Stimulated activated CD4-positive, alpha-beta T cell treated with anti-CD3 and anti-CD28 coated beads, Interleukin-1b, Interleukin-23, amount 100 ng/mL, for 4 hours (primary cell): ENCODE measurements at regions not wholly inside any gene's neighbourhood (a gene's known extent, or its start where the extent isn't known, plus 50 kb on each side); places are given as distances from the start of the nearest gene placed in this dataset.
"Not testable (repeated sequence)": the region's sequence is repeated elsewhere in the genome, so short reads cannot be mapped to it uniquely, and the experiment has no call there.

ENCODE experiments used
- DNase-seq, 2 donors: peaks; one replicate each; pipeline ENCODE4 v3.0.0-alpha.2; 2020; ENCODE audit warnings: low read depth in 2 of 2

- no peak for DNase-seq
Measured at GRCh38 chr1:234763910-234764309, 153.9 kb upstream of the IRF2BP2 start.

GRCh38 chr1:234763367-234763766 lies 153.4 kb upstream of the IRF2BP2 start:
- DNase-seq, result no peak

- DNase-seq, result not testable (repeated sequence)
Measured at GRCh38 chr1:234762127-234762526, 152.1 kb upstream of the IRF2BP2 start.

- no peak for DNase-seq
Measured at GRCh38 chr1:234760303-234760723, 150.3 kb upstream of the IRF2BP2 start.

- DNase-seq, result no peak
Measured at GRCh38 chr1:234759888-234760287, 149.9 kb upstream of the IRF2BP2 start.

- DNase-seq, result peak in 1 of 2 donors; percentile 16
Measured at GRCh38 chr1:234758851-234759250, 148.9 kb upstream of the IRF2BP2 start.

GRCh38 chr1:234756857-234757256 lies 146.9 kb upstream of the IRF2BP2 start:
- DNase-seq, result no peak

GRCh38 chr1:234756066-234756774 lies 146.2 kb upstream of the IRF2BP2 start:
- no peak for DNase-seq

GRCh38 chr1:234755449-234755863 lies 145.5 kb upstream of the IRF2BP2 start:
- no peak for DNase-seq

- DNase-seq, result no peak
Measured at GRCh38 chr1:234753979-234754378, 144.0 kb upstream of the IRF2BP2 start.

DNA sequence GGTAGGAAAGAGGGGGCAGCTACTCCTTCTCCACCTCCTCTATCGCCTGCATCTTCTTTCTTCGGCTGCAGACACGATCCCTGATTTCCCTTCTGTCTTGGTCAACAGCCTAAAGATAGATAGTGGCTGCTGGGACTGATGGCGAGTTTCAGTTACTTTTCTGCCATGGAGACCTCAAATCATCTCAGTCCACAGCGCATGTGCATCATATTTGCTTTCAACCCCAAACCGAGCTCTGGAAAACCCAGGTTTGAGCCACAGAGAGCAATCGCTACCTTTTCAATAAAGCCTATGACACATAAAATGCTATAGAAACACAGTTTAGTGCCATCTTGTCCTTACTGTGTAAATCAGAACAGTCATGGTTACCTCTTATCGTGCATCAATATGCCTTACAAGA lies 142.9 kb upstream of the IRF2BP2 start:
- DNase-seq, result no peak

DNA sequence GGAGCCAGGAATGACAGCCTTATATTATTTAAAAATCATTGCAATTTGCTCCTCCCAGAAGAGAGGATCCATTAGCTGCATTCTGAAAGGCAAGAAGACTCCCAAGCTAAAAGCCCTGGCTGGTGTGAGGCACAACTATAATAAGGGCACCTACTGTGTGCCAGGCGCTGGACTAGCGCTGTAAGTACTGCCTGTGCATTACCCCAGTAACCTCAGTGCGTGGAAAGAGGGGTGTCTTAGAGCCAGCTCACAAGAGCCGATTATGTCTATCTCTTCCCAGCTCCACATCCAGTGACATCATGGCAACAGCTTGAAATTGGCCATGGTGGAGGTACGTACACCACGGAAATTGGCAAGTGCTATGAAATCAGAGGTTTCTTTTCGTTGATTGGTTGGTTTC lies 141.7 kb upstream of the IRF2BP2 start:
- no peak for DNase-seq

GRCh38 chr1:234750922-234751627 lies 141.1 kb upstream of the IRF2BP2 start:
- no peak for DNase-seq

DNA sequence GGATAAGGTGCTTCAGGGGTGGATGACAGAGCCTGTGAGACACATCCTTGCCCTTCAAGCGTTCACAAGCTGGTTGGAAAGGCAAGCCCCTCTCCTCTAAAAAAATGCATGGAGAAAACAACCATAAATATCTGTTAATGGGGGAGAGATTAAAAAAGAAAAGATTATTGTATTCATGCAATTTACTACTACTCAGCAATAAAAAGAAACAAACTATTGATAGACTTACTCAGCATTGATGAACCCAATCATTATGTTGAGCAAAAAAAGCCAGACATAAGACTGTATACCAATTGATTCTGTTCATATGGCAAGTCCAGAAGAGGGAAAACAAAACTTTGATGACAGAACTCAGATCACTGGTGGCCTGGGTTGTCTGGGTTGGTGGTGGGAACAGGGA lies 138.7 kb upstream of the IRF2BP2 start:
- DNase-seq, result no peak

- DNase-seq, result no peak
Measured at GRCh38 chr1:234748066-234748465, 138.1 kb upstream of the IRF2BP2 start.

DNA sequence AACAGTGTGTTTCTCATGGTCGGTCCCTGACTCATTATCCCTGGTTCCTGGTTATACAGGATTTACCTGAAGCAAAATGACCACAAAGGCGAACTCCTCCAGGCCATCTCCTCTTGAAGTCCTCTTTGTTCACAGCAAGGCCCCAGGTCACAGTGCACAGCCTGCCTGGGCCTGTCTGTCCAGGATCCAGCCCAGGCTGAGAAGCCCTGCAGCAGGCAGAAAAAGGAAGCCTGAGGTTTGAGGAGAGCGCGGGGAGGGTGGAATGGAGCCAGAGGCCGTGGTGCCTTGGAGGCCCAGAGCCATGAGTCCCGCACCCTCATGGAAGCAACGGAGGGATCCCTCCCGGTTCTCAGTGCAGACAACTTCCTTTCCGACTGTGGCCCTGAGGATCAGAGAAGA lies 136.8 kb upstream of the IRF2BP2 start:
- DNase-seq, result no peak

- DNase-seq, result no peak
Measured at GRCh38 chr1:234745844-234746797, 136.1 kb upstream of the IRF2BP2 start.

DNA sequence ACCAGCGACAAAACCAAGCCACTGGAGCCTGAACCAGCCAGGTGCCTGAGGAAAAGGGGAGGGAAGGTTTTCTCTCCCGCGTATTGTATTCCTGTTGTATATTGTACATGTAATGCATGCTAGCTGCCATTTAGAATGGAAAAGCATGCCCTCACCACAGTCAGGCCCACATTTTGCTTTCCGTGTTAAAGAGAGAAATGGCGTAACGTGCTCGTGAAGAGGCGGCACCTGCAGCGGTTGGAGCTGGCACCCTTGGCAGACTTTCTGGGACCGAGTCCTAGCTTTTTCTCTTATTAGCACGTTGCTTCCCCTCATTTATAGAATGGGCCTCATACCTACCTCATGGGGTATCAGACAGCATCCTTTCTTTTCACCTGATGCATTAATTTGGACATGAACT lies 135.3 kb upstream of the IRF2BP2 start:
- DNase-seq, result no peak

DNA sequence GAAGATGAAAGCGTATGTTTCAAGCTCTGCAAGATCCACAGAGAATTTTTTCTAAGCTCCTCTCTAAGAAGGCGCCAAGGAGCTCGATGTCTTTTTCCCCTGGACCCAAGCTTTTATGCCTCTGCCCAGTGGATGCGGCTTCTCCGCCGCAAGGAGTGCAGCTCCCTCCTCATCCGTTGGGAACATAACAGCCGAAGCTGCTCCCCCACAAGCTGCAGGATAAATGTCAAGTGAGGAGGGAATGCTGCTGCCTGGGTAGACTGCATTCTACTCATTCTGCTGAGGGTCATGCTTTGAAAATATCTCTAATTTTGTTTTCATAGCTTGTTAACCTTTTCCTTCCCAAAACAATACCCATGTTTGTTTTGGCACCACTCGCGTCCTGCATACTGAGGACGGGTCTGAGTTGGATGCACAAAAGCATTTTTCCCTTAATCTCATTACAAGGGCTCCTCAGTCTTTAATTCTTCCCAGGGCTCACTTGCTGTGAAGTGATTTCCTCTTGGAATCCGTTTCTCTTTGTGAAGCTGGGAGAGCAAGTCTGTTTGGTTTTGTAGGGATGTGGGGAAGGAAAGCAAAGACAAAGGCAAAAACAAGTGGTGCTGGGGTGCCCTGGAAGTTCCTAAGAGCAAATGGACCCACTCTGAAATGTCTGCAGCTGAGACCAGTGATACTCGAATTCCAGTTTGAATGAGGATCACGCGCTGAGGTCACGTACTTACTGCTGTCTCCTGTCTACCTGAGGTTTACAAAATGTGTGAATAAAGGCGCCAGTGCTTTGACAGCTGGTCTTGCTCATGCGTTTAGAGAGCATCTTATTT lies 134.0 kb upstream of the IRF2BP2 start:
- no peak for DNase-seq

DNA sequence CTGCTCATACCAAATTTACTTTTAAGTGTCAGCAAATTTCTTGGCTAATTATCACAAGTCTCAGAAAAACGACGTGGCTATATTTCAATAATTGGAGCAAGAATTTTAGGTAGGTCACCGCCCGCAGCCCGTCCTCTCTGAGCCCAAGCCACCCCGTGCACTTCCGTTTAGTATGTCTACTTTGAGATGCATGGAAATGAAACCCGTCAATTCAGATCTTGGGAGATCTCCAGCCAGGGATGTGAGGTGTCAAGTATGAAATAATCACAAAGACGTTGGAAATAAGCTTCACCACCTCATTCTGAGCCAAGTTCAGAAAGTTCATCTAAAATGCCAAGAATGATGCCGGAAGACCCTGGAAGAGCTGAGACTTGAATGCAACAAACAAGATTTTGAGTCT lies 132.6 kb upstream of the IRF2BP2 start:
- DNase-seq, result no peak

DNA sequence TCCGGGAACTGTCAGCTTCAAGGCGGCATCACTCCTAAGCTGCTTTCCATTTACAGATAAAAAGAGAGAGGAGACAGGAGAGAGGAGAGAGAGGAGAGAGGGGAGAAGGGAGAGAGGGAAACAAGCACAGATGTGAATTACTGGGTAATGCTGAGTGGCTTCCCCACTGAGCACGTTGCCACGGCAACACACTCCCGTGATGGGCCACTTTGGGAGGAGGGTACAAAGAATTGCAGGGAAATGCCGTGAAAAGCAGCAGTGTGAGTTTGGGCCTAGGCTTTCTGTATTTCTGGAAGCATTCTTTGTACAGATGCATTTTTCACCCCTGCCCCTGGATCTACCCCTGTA lies 128.0 kb upstream of the IRF2BP2 start:
- DNase-seq, result no peak

- no peak for DNase-seq
Measured at GRCh38 chr1:234735916-234736315, 125.9 kb upstream of the IRF2BP2 start.
